ENCODE measurements at regions not wholly inside any gene's neighbourhood (a gene's known extent, or its start where the extent isn't known, plus 50 kb on each side); places are given as distances from the start of the nearest gene placed in this dataset.
"Not testable (repeated sequence)": the region's sequence is repeated elsewhere in the genome, so short reads cannot be mapped to it uniquely, and the experiment has no call there.

DNA sequence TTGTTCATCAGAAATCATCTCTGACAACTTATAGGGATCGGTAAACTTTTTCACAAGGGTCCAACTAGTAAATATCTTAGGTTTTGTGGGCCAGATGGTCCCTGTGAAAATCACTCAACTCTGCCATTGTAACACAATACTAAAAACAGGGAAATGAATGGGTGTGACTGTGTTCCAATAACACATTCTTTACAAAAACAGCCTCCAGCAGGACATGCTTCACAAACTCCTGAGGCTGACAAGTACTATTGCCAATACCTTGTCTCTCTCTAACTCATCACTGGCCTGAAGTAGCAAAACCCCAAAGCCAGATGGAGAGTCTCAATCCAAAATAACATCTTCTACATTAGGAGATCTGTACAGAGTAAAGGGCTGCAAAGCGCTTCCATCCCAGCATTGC lies 312.3 kb downstream of the TOX3 start:
- DNase-seq, result no peak

- no peak for DNase-seq
Measured at GRCh38 chr16:52229471-52229870, 317.5 kb downstream of the TOX3 start.

DNA sequence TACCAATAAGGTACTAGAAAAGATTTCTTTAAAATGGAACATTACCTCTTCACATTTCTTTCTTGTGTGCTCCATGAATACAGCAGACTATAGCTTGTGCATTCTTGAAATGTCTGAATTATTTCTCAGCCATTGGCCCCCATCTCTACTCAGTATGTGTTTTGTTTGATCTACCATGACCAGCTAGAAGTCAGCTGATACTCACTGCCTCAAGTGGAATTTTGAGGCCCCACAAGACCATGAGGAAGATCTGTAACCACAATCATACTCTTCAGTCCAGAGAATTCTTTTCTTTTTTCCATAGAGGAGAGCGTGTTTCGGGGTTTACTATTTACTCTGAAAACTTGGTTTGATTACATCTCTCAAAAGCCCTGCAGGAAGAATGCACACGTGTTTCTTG lies 319.1 kb downstream of the TOX3 start:
- DNase-seq, result no peak

GRCh38 chr16:52212841-52213240 lies 334.1 kb downstream of the TOX3 start:
- no peak for DNase-seq

- DNase-seq, result no peak
Measured at GRCh38 chr16:52209227-52209626, 337.7 kb downstream of the TOX3 start.

DNA sequence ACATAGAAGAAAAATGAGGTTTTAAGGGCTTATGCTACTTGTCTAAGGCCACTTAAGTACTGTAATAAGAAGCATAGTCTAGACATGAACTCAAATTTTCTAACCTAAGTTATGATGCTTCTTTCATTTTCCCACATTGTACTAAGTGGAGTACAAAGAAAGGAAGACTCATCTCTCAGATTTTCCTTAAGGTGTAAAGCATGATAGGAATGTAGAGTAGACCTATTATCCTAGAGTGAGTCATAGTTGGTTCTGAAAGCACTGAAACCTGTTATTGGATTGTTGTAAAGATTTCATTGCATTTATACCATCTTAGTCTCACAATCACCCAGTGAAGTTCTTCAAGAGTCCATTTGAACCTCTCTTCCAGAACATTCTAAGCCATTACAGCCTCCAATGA lies 343.8 kb downstream of the TOX3 start:
- DNase-seq, result no peak

- DNase-seq, result no peak
Measured at GRCh38 chr16:52193441-52193840, 353.5 kb downstream of the TOX3 start.

- DNase-seq, result peak; percentile 54 to 55
Measured at GRCh38 chr16:52191531-52192134, 355.3 kb downstream of the TOX3 start.

GRCh38 chr16:52184336-52184735 lies 362.6 kb downstream of the TOX3 start:
- DNase-seq, result no peak

DNA sequence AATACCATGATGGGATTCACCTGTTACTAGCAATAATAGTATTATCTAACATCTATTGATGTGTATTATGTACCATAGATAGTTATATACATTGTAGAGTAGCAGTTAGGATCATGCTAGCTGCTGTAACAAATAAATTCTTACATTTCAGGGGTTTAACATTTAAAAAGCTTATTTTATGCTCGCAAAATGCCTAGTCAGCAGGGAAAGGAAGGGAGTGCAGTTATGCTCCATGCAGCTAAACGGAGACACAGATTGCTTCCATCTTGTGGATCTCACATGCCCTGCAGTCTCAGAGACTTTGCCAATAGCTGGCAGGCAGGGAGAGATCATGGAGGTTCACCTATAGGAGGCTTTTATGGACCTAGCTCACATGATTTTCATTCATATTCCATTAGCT lies 364.1 kb downstream of the TOX3 start:
- no peak for DNase-seq

- no peak for DNase-seq
Measured at GRCh38 chr16:52174168-52174567, 372.8 kb downstream of the TOX3 start.

- no peak for DNase-seq
Measured at GRCh38 chr16:52171481-52171880, 375.5 kb downstream of the TOX3 start.

DNA sequence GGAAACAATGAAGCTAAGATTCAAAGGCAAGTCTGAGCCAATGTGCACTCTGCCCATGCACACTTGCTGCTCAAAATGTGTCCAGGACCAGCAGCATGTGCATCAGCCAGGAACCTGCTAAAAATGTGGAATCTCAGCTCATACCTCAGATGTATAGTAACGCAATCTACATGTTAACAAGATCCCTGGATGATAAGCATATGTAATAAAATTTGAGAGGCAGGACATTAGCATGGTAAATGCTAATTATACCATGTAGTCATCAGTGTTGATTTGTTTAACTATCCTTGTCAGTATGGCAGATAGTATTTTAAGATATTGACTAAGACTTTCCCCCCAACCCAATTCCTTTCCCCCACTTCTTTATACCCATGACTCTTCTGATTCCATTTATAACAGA lies 379.6 kb downstream of the TOX3 start:
- no peak for DNase-seq

DNA sequence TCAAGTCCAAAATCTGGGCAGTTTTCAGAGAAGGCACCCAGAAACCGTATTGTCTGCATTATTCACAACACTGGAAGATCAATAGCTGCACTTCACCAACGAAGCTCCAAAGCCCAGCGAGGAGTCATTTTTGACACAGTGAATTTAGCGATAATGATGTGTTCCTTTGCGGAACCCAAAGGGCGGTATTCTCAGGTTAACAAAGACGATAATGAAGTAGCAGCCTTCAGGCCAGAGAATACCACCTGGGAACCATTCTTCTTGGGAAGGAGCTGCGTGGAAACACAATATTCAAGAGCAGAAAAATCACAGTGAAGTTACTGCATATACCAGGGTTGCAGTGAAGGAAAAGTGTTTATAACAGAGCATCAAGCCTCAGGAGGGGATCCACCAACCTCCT lies 381.0 kb downstream of the TOX3 start:
- DNase-seq, result no peak

GRCh38 chr16:52149003-52149402 lies 397.9 kb downstream of the TOX3 start:
- DNase-seq, result no peak

DNA sequence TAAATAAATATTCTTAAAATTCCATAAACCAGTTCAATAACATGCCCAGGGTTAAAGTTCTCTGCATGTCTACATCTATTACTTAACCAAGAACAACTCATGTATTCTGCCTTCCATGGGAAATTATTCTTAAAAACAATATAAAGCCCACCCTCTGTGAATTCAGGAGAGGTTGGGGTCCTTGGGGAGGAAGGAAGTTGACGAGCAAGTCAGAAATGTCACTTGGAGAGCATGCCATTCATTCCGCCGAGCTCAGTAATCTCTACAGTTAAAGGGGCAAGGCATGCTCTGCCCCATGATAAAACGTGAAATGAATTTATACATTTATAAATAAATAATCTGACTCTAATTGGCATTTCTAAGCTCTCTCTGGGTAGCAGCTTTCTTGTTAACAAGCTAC lies 405.1 kb downstream of the TOX3 start:
- DNase-seq, result no peak

- DNase-seq, result no peak
Measured at GRCh38 chr16:52128361-52128760, 418.6 kb downstream of the TOX3 start.

- no peak for DNase-seq
Measured at GRCh38 chr16:52123842-52124241, 423.1 kb downstream of the TOX3 start.

DNA sequence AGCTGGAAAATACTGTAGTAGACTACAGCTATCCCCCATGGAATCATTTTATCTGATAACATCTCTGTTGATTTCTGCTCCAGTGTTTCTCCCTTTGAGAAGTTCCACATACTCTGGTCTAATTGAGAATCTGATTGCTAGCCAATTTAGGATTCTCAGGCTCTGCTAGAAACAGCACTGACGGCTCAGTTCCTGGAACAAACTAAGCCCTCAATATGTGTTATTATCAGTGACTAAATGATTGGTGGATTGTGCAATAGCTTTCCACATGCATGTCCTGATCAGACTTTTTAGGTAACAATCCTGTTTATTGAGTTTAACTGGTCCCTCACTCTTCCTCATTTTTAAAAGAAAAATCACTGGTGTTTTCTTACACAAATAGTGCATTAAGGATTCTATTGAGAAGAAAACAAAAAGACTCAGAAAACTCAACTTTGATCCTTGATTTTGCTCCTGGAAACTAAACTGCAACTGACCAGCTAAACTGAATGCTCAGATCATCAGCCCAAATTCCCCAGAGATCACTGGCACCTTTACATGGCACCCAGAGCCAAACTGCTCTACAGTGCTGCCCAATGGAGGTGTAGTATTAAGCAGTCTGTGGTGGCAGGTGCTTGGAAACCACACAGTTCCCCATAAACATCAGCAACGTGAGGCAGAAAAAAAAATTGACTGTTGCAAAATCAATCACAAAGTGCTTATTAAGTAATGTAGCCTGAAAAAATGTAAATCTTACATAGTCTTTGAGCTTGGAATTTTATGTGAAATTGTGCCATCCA lies 423.7 kb downstream of the TOX3 start:
- no peak for DNase-seq

- DNase-seq, result no peak
Measured at GRCh38 chr16:52117171-52117570, 429.8 kb downstream of the TOX3 start.

DNA sequence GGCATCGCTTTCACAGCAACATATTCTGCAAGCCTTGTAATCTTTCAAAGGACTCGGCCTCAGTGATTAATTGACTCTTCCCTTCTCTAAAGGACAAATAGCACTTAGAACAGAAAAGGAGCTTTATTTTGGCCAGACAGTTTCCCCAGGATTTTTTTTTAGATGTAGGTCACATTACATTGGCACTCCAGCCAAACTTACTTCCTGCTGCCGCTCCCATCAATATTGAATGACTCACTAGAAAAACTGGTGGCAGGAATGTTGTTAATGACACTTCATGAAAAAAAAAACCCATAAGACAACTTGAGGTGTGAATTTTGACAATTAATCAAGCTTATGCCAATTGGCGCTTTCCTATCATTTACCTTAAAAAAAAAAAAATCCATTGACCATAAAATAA lies 432.6 kb downstream of the TOX3 start:
- no peak for DNase-seq

DNA sequence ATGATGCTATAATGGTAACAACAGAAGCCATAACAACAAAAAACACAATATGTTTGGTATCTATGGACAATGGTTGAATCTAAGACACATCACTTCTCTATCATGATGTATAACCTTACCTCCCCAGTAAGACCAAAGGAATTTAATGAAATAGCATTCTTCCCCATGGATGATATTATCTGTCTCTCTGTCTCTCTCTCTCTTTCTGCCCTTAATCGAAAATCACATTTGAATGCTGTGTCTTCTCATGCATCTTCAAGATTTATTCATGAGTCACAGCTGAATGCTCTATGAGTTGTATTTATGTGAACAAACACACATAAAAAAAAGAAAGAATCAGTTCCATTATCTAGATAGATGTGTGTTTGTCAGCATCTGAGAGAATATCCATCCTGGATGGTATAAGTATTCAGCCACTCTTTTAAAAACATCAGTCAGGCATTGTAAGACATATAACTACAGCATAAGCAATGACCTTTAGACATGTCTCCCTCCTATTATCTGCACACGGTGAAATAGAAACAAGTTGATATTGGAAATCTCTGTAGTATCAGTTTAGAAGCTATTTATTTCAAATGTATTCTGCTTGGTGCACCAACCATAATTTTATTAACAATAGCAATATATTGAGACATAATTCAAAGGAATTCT lies 433.3 kb downstream of the TOX3 start:
- DNase-seq, result no peak

DNA sequence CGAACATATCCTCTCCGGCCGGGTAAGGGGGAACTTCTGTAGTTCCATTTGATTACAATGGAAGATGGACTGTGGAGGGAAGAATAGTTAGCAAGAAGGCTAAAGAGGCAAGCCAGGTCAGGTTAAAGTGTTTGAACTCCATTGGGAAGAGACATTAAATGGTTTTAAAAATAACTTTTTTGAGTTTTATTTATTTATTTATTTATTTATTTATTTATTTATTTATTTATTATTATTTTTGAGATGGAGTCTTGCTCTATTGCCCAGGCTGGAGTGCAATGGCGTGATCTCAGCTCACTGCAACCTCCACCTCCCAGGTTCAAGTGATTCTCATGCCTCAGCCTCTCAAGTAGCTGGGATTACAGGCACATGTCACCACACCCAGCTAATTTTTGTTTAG lies 441.9 kb downstream of the TOX3 start:
- DNase-seq, result not testable (repeated sequence)

GRCh38 chr16:52103791-52104190 lies 443.2 kb downstream of the TOX3 start:
- DNase-seq, result no peak
